ENCODE measurements at regions not wholly inside any gene's neighbourhood (a gene's known extent, or its start where the extent isn't known, plus 50 kb on each side); places are given as distances from the start of the nearest gene placed in this dataset.

- TF ChIP-seq POLR2A (IDR thresholded peaks at IDR 0.05) = no peak
- no peak for TF ChIP-seq CTCF (IDR thresholded peaks at IDR 0.05)
These were observed 297.3 kb downstream of the GUCY2F start for GRCh38 chrX:109184506-109185139.

Measured in thyroid gland (tissue), 4 donors.